HG02885 (cell line): ENCODE measurements at regions not wholly inside any gene's neighbourhood (a gene's known extent, or its start where the extent isn't known, plus 50 kb on each side); places are given as distances from the start of the nearest gene placed in this dataset.
"Not testable (repeated sequence)": the region's sequence is repeated elsewhere in the genome, so short reads cannot be mapped to it uniquely, and the experiment has no call there.

ENCODE experiments used
- ATAC-seq: cut with Tn5 transposase; IDR thresholded peaks from one replicate; pipeline ENCODE4 v1.9.1; 2021; ENCODE audit warnings: mild to moderate bottlenecking; ENCODE audit not compliant: unreplicated experiment, poor library complexity

GRCh38 chr4:12421364-12421763, 992.7 kb upstream of the HS3ST1 start:
- no peak for ATAC-seq

DNA sequence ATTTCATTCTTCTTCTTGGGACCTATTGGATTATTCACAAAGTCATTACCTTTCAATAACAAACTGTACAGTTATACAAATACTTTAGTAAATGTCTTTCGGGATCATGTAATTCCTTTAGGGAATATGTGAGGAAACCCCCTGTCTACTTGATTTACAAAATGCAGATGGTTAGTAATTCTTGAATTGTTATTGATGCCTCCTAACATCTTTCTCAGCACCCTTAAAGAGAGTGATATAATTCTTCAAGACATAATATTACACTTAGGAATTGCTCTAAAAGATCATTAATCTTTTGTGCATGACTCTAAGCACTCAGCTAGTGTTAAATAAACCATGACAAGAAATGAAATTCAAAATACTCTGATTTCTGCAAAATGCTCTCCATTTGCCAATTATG, 988.1 kb upstream of the HS3ST1 start:
- no peak for ATAC-seq

- ATAC-seq = no peak
These were observed 985.6 kb upstream of the HS3ST1 start for GRCh38 chr4:12414181-12414812.

- no peak for ATAC-seq
These were observed 982.4 kb upstream of the HS3ST1 start for GRCh38 chr4:12411072-12411471.

- ATAC-seq = no peak
These were observed 981.0 kb upstream of the HS3ST1 start for GRCh38 chr4:12409507-12410190.

- no peak for ATAC-seq
These were observed 979.7 kb upstream of the HS3ST1 start for GRCh38 chr4:12408364-12408763.

GRCh38 chr4:12403175-12403574, 974.5 kb upstream of the HS3ST1 start:
- ATAC-seq = no peak

DNA sequence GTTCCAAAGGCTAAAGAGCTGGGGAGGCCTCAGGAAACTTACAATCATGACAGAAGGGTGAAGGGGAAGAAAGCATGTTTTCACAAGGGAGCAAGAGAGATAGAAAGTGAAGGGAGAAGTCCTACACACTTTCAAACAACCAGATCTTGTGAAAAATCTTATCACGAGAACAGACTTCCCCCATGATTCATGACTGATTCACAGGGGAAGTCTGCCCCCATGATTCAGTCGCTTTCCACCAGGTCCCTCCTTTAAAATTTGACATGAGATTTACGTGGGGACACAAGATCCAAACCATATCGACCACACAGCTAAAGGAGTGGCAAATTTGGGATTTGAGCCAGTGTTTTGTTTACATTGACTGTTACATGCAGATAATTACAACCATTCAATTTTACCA, 971.1 kb upstream of the HS3ST1 start:
- no peak for ATAC-seq

DNA sequence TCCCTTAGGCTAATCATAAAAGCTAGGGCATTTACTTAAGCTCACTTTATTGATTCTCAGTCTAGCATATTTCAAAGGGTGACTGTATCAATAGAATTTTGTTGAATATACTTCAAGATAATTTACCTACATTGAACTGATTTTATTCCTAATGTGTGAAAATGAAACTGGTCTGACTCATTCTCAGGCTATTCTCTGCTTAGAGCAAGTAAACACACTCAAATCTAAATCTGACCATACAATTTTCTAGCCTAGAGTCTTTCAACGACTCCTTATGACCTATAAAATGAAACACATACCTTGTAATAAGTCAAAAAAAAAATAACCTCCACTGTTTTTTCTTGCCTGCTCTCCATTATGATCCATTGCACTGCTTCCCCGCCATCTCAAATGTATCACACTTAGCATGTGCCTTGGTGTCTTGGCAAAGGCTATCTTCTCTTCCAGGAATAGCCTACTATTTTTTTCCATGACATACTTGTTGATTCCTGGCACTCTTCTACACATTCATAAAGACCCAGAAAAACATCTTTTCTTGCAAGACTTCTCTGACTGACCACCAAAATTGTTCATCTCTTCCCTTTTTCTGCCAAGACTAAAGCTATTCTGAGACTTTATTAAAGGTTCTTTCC, 965.1 kb upstream of the HS3ST1 start:
- ATAC-seq = no peak

DNA sequence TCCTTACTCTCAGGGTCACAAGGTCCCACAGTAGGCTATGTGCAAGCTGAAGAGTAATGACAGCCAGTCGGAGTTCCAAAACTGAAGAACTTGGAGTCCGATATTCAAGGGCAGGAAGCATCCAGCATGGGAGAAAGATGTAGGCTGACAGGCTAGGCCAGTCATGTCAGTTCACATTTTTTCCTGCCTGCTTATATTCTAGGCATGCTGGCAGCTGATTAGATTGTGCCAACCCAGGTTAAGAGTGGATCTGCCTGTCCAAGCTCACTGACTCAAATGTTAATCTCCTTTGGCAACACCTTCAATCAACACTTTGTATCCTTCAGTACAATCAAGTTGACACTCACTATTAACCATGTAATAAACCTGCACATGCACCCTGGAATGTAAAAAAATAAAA, 960.9 kb upstream of the HS3ST1 start:
- ATAC-seq = no peak

DNA sequence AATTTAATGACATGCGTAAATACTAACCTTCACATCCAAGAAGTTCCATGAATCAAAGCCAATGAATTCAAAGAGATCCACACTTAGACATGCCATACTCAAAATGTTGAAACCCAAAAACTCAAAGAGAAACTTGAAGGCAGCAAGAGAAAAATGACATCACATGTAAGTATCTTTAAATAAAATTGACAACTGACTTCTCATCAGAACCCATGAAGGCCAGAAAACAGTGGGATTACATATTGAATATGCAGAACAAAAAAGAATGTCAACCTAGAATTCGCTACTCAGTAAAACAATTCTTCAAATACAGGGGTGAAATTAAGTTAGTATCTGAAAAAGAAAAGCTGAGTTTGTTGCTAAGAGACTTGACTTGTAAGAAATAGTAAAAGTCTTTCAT, 953.9 kb upstream of the HS3ST1 start:
- no peak for ATAC-seq

- no peak for ATAC-seq
These were observed 950.5 kb upstream of the HS3ST1 start for GRCh38 chr4:12379191-12379590.

DNA sequence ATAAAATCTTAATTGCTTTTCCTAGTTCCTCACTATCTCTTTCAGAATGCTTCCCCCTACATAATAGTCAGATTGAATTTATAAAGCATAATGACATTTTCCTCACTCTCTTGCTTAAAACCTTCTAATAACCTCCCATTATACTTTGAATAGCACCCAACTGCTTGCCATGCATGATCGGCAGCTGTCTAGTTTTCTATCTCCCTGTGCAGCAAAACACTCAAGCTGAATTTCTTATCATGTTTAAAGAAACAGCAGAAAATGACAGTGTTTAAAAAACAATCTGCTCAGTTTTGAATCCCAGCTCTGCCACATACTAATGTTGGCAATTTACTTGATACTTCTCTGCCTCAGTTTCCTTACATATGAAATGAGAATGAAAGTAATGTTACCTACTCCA, 947.1 kb upstream of the HS3ST1 start:
- no peak for ATAC-seq

DNA sequence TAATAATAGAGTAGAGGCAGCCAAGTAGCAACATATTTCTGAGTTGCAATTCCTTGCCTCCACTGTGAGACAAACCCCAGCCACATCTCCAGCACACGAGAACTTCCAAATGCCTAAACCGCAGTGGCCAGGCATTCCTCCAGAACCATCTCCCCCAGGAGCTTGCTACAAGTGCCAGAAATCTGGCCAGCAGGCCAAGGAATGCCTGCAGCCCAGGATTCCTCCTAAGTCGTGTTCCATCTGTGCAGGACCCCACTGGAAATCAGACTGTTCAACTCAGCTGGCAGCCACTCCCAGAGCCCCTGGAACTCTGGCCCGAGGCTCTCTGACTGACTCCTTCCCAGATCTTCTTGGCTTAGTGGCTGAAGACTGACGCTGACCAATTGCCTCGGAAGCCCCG, 937.2 kb upstream of the HS3ST1 start:
- not testable (repeated sequence) for ATAC-seq

DNA sequence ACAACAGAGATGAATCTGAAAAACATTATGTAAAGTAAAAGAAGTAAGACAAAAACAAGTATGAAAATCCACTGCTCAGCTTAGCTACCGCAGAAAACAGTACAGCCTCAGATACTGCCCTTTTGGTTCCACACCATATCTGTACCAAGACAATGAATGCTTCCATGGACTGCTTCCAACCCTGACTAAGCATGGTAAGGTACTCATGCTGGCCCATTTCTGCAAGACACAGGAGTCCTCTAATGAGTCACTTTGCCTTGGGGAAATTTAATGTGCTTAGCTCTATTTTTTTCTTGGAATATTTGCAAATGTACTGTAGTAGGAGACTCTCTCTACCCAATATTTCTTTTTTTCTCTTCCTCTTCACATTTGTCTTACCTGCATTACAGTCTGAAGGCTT, 931.7 kb upstream of the HS3ST1 start:
- ATAC-seq = no peak

DNA sequence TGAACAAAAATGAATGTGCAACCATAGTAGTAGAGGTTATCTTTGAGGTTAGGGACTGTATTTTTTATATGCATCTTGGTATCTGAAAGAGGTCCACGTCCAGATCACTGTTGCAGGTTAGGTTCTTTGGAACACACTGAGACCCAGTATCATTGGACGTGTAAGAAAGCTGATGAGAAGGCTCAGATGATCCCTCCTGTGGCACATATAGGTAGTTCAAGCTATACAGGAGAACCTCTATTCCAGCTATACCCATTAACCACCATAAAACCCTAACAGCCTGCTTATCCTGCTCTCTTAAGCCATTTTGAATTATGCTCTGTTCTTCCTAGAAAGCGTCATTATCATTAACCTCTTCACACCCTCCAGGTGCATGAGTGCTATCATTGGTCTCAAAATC, 930.7 kb upstream of the HS3ST1 start:
- no peak for ATAC-seq

DNA sequence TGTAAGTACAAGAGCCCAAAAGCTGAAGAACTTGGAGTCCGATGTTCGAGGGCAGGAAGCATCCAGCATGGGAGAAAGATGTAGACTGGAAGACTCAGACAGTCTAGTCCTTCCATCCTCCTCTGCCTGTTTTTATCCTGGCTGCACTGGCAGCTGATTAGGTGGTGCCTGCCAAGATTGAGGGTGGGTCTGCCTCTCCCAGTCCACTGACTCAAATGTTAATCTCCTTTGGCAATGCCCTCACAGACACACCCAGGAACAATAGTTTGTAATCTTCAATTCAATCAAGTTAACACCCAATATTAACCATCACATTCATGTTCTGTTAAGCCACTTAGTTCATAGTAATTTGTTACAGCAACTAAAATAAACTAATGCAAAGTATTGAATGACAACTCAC, 904.4 kb upstream of the HS3ST1 start:
- not testable (repeated sequence) for ATAC-seq

DNA sequence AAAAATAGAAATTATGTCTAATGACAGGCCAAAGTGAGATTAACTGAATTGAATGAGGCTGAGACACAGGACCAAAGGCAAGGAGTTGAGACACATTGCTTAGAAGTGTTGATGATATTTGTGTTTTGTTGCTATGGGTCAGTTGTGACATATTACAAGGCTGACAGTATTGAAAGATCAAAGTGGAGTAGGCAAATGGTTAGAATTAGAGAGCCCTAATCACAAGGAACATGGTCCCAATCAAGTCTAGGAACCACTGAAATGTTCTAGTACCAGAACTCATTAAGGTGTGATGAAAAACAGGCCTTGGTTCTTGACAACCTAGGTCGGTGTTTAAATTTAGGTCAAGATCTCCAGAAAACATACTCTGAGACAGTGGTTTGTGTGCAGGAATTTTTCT, 896.3 kb upstream of the HS3ST1 start:
- no peak for ATAC-seq

- no peak for ATAC-seq
These were observed 891.1 kb upstream of the HS3ST1 start for GRCh38 chr4:12319765-12320164.

GRCh38 chr4:12304905-12305304, 876.2 kb upstream of the HS3ST1 start:
- no peak for ATAC-seq

DNA sequence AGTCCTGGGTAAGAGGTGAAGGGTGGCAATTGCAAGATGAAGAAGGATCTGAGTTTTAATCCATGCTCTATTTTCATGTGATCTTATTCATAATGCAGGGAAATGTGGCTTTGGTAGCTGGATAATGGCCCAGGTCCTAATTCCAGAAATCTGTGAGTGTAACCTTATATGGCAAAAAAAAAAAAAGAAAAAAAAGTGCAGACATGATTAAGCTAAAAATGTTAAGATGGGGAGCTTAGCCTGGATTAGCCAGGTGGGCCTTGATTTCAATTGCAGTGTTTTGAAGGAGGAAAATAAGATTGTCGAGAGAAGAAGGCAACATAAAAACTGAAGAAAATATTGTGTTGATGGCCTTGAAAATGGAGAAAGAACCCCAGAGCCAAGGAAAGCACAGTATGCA, 867.7 kb upstream of the HS3ST1 start:
- ATAC-seq = no peak
